ENCODE measurements at regions not wholly inside any gene's neighbourhood (a gene's known extent, or its start where the extent isn't known, plus 50 kb on each side); places are given as distances from the start of the nearest gene placed in this dataset.

DNA sequence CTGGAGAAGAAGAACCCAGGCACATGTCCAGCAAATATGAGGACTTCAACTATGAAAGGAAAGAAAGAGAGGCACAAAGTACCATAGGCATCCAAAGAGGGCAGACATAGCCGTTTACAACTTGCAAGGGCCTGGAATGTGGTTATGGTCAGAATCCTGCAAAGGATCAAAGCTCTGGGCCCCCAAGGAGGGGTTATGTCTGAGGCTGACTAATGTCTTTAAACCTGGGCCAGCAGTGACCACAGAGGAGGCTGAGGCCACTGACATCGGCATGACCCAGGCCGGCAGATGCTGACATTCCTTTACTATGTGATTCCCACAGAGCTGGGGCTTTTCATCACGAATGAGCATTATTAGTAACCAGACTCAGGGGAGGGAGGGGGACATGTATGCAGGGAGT is 861.1 kb downstream of the DHX35 start:
- H2AFZ ChIP-seq (ENCODE audit: low read length), result no peak overlapping the region
- H4K20me1 ChIP-seq (ENCODE audit: insufficient read depth, low read length, poor library complexity, severe bottlenecking), result no peaks in the 10 kb centered on the region
- H3K9me3 ChIP-seq (ENCODE audit: insufficient read depth, low read depth, low read length), result no peaks in the 10 kb centered on the region
- H3K9ac ChIP-seq (ENCODE audit: low read depth, low read length, poor library complexity, severe bottlenecking), result no peak overlapping the region
- no peaks in the 10 kb centered on the region for H3K79me2 ChIP-seq (ENCODE audit: insufficient read depth, low read length)
- no peak overlapping the region for H3K4me3 ChIP-seq (ENCODE audit: low read length, poor library complexity, severe bottlenecking)
- H3F3A ChIP-seq (ENCODE audit: low read depth), result no peaks in the 10 kb centered on the region
- H3K9me2 ChIP-seq (replicated peaks; ENCODE audit: low read depth, low read length), result no peaks in the 10 kb centered on the region
- H3K36me3 ChIP-seq (ENCODE audit: insufficient read depth, low read length), result no peaks in the 10 kb centered on the region
- H3K4me1 ChIP-seq (ENCODE audit: insufficient read depth, low read length, poor library complexity, severe bottlenecking), result no peaks in the 10 kb centered on the region
- H3K4me2 ChIP-seq (ENCODE audit: low read depth, low read length, poor library complexity, severe bottlenecking), result no peak overlapping the region
- TF ChIP-seq EZH2phosphoT487 (IDR thresholded peaks at IDR 0.05; ENCODE audit: borderline replicate concordance), result no peak
- TF ChIP-seq, protein P1, sequence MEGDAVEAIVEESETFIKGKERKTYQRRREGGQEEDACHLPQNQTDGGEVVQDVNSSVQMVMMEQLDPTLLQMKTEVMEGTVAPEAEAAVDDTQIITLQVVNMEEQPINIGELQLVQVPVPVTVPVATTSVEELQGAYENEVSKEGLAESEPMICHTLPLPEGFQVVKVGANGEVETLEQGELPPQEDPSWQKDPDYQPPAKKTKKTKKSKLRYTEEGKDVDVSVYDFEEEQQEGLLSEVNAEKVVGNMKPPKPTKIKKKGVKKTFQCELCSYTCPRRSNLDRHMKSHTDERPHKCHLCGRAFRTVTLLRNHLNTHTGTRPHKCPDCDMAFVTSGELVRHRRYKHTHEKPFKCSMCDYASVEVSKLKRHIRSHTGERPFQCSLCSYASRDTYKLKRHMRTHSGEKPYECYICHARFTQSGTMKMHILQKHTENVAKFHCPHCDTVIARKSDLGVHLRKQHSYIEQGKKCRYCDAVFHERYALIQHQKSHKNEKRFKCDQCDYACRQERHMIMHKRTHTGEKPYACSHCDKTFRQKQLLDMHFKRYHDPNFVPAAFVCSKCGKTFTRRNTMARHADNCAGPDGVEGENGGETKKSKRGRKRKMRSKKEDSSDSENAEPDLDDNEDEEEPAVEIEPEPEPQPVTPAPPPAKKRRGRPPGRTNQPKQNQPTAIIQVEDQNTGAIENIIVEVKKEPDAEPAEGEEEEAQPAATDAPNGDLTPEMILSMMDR (conservative IDR thresholded peaks at IDR 0.05; ENCODE audit: low read length), result no peak
- H3K27me3 ChIP-seq (ENCODE audit: insufficient read depth, low read length, poor library complexity, severe bottlenecking), result no peaks in the 10 kb centered on the region

DNA sequence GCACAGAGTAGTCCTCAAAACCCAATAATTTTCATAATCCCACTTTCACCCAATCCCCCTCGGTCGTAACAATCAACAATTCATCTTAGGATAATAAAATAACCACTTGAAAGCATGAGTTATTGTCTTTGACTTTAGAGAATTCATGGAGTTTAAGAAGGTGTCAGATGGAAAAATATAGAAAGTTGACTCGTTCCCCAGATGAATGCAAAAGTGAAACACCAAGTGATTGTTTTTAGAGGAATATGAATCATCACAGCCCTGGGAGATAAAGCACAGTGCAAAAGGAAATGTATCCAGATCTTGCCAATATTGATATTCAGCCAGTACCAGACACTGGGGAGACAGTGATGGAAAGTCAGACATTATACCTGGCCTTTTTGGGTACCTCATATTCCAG is 860.5 kb downstream of the DHX35 start:
- no peak overlapping the region for H2AFZ ChIP-seq (ENCODE audit: low read length)
- no peaks in the 10 kb centered on the region for H3K9me2 ChIP-seq (replicated peaks; ENCODE audit: low read depth, low read length)
- TF ChIP-seq EZH2phosphoT487 (IDR thresholded peaks at IDR 0.05; ENCODE audit: borderline replicate concordance), result no peak
- TF ChIP-seq, protein P1 (conservative IDR thresholded peaks at IDR 0.05; ENCODE audit: low read length), result no peak
- H3K4me1 ChIP-seq (ENCODE audit: insufficient read depth, low read length, poor library complexity, severe bottlenecking), result no peaks in the 10 kb centered on the region
- H3K79me2 ChIP-seq (ENCODE audit: insufficient read depth, low read length), result no peaks in the 10 kb centered on the region
- H3K9ac ChIP-seq (ENCODE audit: low read depth, low read length, poor library complexity, severe bottlenecking), result no peak overlapping the region
- no peaks in the 10 kb centered on the region for H3K36me3 ChIP-seq (ENCODE audit: insufficient read depth, low read length)
- H3K4me3 ChIP-seq (ENCODE audit: low read length, poor library complexity, severe bottlenecking), result no peak overlapping the region
- H4K20me1 ChIP-seq (ENCODE audit: insufficient read depth, low read length, poor library complexity, severe bottlenecking), result no peaks in the 10 kb centered on the region
- no peaks in the 10 kb centered on the region for H3K27me3 ChIP-seq (ENCODE audit: insufficient read depth, low read length, poor library complexity, severe bottlenecking)
- H3K4me2 ChIP-seq (ENCODE audit: low read depth, low read length, poor library complexity, severe bottlenecking), result no peak overlapping the region
- H3K9me3 ChIP-seq (ENCODE audit: insufficient read depth, low read depth, low read length), result no peaks in the 10 kb centered on the region
- H3F3A ChIP-seq (ENCODE audit: low read depth), result no peaks in the 10 kb centered on the region

DNA sequence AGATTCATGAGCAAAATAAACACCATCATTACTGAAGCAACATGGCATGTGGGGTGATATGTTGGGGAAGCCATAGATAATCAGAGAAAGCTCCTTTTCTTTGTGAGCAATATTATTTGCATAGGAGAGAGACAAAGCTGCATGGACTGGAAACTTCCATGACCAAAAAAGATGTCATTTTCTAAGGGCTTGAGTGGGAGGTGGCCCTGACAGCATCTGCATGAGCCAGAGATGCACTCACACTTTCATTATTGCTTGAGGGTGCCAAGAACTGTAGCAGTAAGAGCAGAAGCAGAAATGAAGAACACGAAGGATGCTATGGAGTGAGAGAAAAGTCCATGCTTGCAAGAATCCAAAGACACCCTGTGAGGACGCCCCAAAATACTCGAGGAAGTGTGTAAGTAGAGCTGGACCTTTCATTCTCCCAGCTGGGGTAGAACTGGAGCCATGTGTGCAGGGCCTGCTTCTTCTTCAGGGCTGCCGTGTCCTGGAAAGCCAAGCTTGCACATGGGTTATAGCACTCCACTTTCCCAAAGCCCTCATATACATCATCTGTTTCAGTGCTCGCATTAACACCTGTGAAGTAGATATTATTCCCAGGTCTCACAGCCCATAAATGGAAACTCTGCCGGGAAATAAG is 851.2 kb downstream of the DHX35 start:
- no peaks in the 10 kb centered on the region for H3K9me3 ChIP-seq (ENCODE audit: insufficient read depth, low read depth, low read length)
- H3K9me2 ChIP-seq (replicated peaks; ENCODE audit: low read depth, low read length), result no peaks in the 10 kb centered on the region
- H3K9ac ChIP-seq (ENCODE audit: low read depth, low read length, poor library complexity, severe bottlenecking), result no peak overlapping the region
- no peaks in the 10 kb centered on the region for H3K4me1 ChIP-seq (ENCODE audit: insufficient read depth, low read length, poor library complexity, severe bottlenecking)
- TF ChIP-seq, protein P1 (conservative IDR thresholded peaks at IDR 0.05; ENCODE audit: low read length), result no peak
- no peak for TF ChIP-seq EZH2phosphoT487 (IDR thresholded peaks at IDR 0.05; ENCODE audit: borderline replicate concordance)
- no peaks in the 10 kb centered on the region for H3K79me2 ChIP-seq (ENCODE audit: insufficient read depth, low read length)
- H3F3A ChIP-seq (ENCODE audit: low read depth), result no peaks in the 10 kb centered on the region
- H3K36me3 ChIP-seq (ENCODE audit: insufficient read depth, low read length), result no peaks in the 10 kb centered on the region
- no peak overlapping the region for H3K4me3 ChIP-seq (ENCODE audit: low read length, poor library complexity, severe bottlenecking)
- no peak overlapping the region for H3K4me2 ChIP-seq (ENCODE audit: low read depth, low read length, poor library complexity, severe bottlenecking)
- H3K27me3 ChIP-seq (ENCODE audit: insufficient read depth, low read length, poor library complexity, severe bottlenecking), result no peaks in the 10 kb centered on the region
- H2AFZ ChIP-seq (ENCODE audit: low read length), result no peak overlapping the region
- H4K20me1 ChIP-seq (ENCODE audit: insufficient read depth, low read length, poor library complexity, severe bottlenecking), result no peaks in the 10 kb centered on the region
